ENCODE measurements at regions not wholly inside any gene's neighbourhood (a gene's known extent, or its start where the extent isn't known, plus 50 kb on each side); places are given as distances from the start of the nearest gene placed in this dataset.

DNA sequence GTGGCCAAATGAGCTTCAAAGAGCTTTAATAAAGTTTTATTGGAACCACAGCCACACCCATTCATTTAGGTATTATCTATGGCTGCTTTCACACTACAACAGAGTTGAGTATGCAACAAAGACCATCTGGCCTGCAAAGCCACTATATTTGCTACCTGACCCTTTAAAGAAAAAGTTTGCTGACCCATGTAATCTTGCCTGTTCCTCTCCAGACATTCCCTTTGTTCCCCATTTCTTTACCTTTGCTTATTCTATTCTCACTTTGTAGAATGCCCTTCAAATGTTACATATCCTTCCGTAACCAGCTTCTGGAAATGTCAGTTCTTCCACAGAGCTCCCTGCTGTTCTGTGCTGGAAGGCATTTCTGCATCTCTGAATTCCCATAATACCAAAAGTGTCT, 320.2 kb downstream of the TLE1 start:
- H3K4me3 ChIP-seq (ENCODE audit: low read depth, low read length), result no peak overlapping the region
- no peak for TF ChIP-seq POLR2A (IDR thresholded peaks at IDR 0.05; ENCODE audit: extremely low read depth, insufficient read length)
- no peak for TF ChIP-seq MYC (IDR thresholded peaks at IDR 0.05; ENCODE audit: low read depth, low read length)
- TF ChIP-seq CTCF (IDR thresholded peaks at IDR 0.05; ENCODE audit: low read depth, low read length), result no peak
- no peak for TF ChIP-seq MAX (IDR thresholded peaks at IDR 0.05; ENCODE audit: low read depth, low read length)
- no peak for DNase-seq (ENCODE audit: low read depth)

- H3K4me3 ChIP-seq (ENCODE audit: low read depth, low read length), result no peak overlapping the region
- DNase-seq (ENCODE audit: low read depth), result no peak
- TF ChIP-seq MYC (IDR thresholded peaks at IDR 0.05; ENCODE audit: low read depth, low read length) (no peak), POLR2A (IDR thresholded peaks at IDR 0.05; ENCODE audit: extremely low read depth, insufficient read length) (no peak), MAX (IDR thresholded peaks at IDR 0.05; ENCODE audit: low read depth, low read length) (no peak), CTCF (IDR thresholded peaks at IDR 0.05; ENCODE audit: low read depth, low read length) (no peak)
Measured at GRCh38 chr9:81363916-81364480, 325.3 kb downstream of the TLE1 start.

DNA sequence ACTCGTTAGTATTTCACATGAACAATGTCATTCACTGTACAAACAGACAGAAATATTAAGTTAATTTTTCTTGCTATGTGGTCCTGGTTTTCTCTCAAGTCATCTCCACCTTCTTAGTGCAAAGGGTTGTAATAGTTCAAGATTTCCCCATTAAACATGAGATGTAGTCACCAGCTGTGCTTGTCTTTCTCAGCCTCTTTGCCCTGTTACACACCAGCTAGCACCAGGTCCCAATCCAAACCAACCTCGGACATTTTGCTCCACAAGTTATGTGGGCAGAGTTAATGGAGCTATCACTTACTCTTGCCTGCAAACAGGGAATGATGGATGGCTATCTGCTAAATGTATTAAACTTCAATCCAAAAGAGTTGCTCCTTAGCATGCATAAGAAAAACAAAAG, 328.1 kb downstream of the TLE1 start:
- TF ChIP-seq MYC (IDR thresholded peaks at IDR 0.05; ENCODE audit: low read depth, low read length) (no peak), CTCF (IDR thresholded peaks at IDR 0.05; ENCODE audit: low read depth, low read length) (no peak), MAX (IDR thresholded peaks at IDR 0.05; ENCODE audit: low read depth, low read length) (no peak), POLR2A (IDR thresholded peaks at IDR 0.05; ENCODE audit: extremely low read depth, insufficient read length) (no peak)
- no peak for DNase-seq (ENCODE audit: low read depth)
- H3K4me3 ChIP-seq (ENCODE audit: low read depth, low read length), result no peak overlapping the region

DNA sequence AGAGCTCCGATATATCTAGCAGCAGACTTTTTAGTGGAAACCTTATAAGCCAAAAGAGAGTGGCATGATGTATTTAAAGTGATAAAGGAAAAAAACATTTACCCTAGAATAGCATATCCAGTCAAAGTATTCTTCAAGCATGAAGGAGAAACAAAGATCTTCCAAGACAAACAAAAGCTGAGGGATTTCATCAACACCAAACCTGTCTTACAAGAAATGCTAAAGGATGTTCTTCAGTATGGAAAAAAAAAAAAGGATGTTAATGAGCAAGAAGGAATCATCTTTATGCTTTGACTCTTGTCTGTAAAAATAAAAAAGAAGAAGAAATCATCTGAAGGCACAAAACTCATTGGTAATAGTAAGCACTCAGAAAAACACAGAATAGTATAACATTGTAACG, 338.2 kb downstream of the TLE1 start:
- no peak for DNase-seq (ENCODE audit: low read depth)
- TF ChIP-seq MYC (IDR thresholded peaks at IDR 0.05; ENCODE audit: low read depth, low read length) (no peak), POLR2A (IDR thresholded peaks at IDR 0.05; ENCODE audit: extremely low read depth, insufficient read length) (no peak), CTCF (IDR thresholded peaks at IDR 0.05; ENCODE audit: low read depth, low read length) (no peak), MAX (IDR thresholded peaks at IDR 0.05; ENCODE audit: low read depth, low read length) (no peak)
- no peak overlapping the region for H3K4me3 ChIP-seq (ENCODE audit: low read depth, low read length)

DNA sequence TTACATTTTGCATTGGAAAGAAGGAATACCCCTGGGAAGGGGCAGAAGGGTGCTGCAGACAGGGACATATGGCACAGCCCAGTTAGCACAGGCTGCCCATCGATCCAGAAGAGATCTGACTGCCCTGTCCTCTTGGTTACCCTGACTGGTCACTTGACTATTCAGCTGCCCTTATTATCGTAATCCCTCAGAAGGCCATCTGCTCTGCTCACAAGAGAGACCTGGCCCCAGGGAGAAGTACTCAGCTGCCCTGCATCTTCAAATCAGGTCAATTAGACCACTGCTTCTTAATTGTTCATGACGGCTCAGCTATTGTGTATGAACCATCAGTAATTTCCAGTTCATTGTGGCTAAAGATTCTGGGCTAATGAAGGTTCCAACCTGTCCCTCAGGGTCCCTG, 345.0 kb downstream of the TLE1 start:
- DNase-seq (ENCODE audit: low read depth), result no peak
- H3K4me3 ChIP-seq (ENCODE audit: low read depth, low read length), result no peak overlapping the region
- TF ChIP-seq MYC (IDR thresholded peaks at IDR 0.05; ENCODE audit: low read depth, low read length), result no peak
- no peak for TF ChIP-seq MAX (IDR thresholded peaks at IDR 0.05; ENCODE audit: low read depth, low read length)
- TF ChIP-seq CTCF (IDR thresholded peaks at IDR 0.05; ENCODE audit: low read depth, low read length), result no peak
- no peak for TF ChIP-seq POLR2A (IDR thresholded peaks at IDR 0.05; ENCODE audit: extremely low read depth, insufficient read length)
